ENCODE measurements at regions not wholly inside any gene's neighbourhood (a gene's known extent, or its start where the extent isn't known, plus 50 kb on each side); places are given as distances from the start of the nearest gene placed in this dataset.

DNA sequence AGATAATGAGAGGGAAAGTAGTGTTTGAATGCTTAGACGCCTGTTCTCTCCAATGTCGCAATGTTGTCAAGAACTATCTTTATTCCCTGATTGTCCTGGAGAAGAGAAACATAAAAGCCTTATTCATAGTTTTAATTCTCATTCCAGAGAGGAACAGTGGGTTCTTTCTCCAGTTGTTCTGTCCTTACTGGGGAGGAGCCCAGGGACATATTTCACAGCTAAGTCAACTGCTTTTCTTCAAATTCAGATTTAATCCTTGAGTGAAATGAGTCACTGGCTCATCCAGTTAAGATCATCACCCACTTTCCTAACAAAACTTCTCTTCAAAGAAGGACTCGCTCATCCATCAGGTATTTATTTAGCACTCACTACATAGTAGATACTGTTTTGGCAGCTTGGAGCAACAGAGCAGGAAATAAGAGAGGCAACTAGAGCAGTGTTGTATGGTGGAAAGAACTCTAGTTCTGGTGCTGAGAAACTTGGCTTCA, 365.7 kb upstream of the USP24 start:
- Histone ChIP-seq H4K20me1 (ENCODE audit: control insufficient read depth, insufficient read depth, insufficient read length) (no peaks in the 10 kb centered on the region), H2BK15ac (ENCODE audit: low read depth, low read length) (no peak overlapping the region), H3K79me1 (ENCODE audit: insufficient read depth, low read depth, low read length, poor library complexity, severe bottlenecking) (no peaks in the 10 kb centered on the region), H3K56ac (ENCODE audit: insufficient read length, low read depth, low read length) (no peak overlapping the region), H3K23ac (ENCODE audit: insufficient read length, low read depth, low read length) (no peak overlapping the region), H3K27me3 (ENCODE audit: insufficient read depth, low read length) (no peaks in the 10 kb centered on the region), H4K91ac (ENCODE audit: insufficient read length, low read depth, low read length) (no peak overlapping the region), H3K79me2 (ENCODE audit: insufficient read depth, low read length) (no peaks in the 10 kb centered on the region), H2BK5ac (ENCODE audit: insufficient read length, low read length) (no peak overlapping the region), H2AK5ac (ENCODE audit: insufficient read length, low read length) (no peak overlapping the region), H4K8ac (replicated peaks; ENCODE audit: insufficient read length, low read depth, low read length) (no peak overlapping the region), H3K27ac (ENCODE audit: insufficient read length, low read depth, low read length) (no peak overlapping the region), H3K4ac (ENCODE audit: low read depth, low read length) (no peak overlapping the region), H2BK120ac (ENCODE audit: low read depth, low read length, poor library complexity, severe bottlenecking) (no peak overlapping the region), H3K9me3 (ENCODE audit: control insufficient read depth, low read depth, low read length) (no peaks in the 10 kb centered on the region), H3K4me1 (ENCODE audit: insufficient read depth, low read length) (peaks cover 4% of the 10 kb centered on the region; the same call in 1 of the 2 replicates), H3K23me2 (ENCODE audit: insufficient read length, low read depth, low read length, poor library complexity, severe bottlenecking) (no peaks in the 10 kb centered on the region), H2BK12ac (ENCODE audit: insufficient read length, low read depth, low read length) (no peak overlapping the region), H3K14ac (ENCODE audit: insufficient read depth, low read length) (no peak overlapping the region), H3K9ac (ENCODE audit: extremely low read depth, insufficient read length, low read length) (no peak overlapping the region), H4K5ac (ENCODE audit: insufficient read length, low read depth, low read length) (no peak overlapping the region), H2BK20ac (ENCODE audit: low read depth, low read length, poor library complexity, severe bottlenecking) (no peak overlapping the region), H2AFZ (ENCODE audit: low read length) (no peak overlapping the region), H3T11ph (ENCODE audit: low read length) (no peak overlapping the region), H3K18ac (ENCODE audit: insufficient read length, low read depth, low read length) (no peak overlapping the region), H3K4me2 (ENCODE audit: insufficient read depth, insufficient read length, low read length) (no peak overlapping the region)
- Mint-ChIP-seq H3K9me3 (no peaks in the 10 kb centered on the region; a peak in 1 of 5 replicates), H3K36me3 (ENCODE audit: insufficient read depth in 1 of 3, low read depth in 3 of 3) (no peaks in the 10 kb centered on the region), H3K27me3 (ENCODE audit: low read depth) (no peaks in the 10 kb centered on the region), H3K4me3 (no peak overlapping the region), H3K27ac (no peak overlapping the region), H3K4me1 (peaks cover 24 to 29% of the 10 kb centered on the region in 2 experiments)
- WGBS (ENCODE audit: extremely low coverage, insufficient read length, low lambda C conversion rate), result no CpG with 5 or more reads among the region's 3 CpGs
- DNase-seq, result no peak
- TF ChIP-seq, protein P1, sequence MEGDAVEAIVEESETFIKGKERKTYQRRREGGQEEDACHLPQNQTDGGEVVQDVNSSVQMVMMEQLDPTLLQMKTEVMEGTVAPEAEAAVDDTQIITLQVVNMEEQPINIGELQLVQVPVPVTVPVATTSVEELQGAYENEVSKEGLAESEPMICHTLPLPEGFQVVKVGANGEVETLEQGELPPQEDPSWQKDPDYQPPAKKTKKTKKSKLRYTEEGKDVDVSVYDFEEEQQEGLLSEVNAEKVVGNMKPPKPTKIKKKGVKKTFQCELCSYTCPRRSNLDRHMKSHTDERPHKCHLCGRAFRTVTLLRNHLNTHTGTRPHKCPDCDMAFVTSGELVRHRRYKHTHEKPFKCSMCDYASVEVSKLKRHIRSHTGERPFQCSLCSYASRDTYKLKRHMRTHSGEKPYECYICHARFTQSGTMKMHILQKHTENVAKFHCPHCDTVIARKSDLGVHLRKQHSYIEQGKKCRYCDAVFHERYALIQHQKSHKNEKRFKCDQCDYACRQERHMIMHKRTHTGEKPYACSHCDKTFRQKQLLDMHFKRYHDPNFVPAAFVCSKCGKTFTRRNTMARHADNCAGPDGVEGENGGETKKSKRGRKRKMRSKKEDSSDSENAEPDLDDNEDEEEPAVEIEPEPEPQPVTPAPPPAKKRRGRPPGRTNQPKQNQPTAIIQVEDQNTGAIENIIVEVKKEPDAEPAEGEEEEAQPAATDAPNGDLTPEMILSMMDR (conservative IDR thresholded peaks at IDR 0.05), result no peak

Data from H9 (cell line).